HG02798 (cell line): ENCODE measurements at regions not wholly inside any gene's neighbourhood (a gene's known extent, or its start where the extent isn't known, plus 50 kb on each side); places are given as distances from the start of the nearest gene placed in this dataset.

Experiments
- ATAC-seq: cut with Tn5 transposase; IDR thresholded peaks from one replicate; pipeline ENCODE4 v1.9.1; 2021; ENCODE audit warnings: mild to moderate bottlenecking; ENCODE audit not compliant: unreplicated experiment, poor library complexity

DNA sequence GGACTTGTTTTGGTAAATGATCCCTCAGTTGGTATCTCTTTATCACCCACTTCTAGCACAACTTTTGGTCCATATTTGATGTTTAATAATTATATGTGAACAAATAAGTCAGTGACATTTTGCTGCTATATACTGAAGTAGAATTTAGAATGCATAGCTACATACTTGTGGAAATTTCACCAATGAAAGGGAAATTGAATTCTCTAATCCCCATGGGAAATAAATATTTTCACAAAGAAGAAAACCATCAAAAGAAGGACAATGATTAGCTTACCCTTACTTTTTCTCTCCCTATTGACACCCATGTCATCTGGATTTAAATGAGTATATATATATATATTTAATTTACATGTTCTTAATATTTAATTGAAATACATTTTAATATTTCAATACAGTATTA, 94.3 kb upstream of the DAB2 start:
- no peak for ATAC-seq

DNA sequence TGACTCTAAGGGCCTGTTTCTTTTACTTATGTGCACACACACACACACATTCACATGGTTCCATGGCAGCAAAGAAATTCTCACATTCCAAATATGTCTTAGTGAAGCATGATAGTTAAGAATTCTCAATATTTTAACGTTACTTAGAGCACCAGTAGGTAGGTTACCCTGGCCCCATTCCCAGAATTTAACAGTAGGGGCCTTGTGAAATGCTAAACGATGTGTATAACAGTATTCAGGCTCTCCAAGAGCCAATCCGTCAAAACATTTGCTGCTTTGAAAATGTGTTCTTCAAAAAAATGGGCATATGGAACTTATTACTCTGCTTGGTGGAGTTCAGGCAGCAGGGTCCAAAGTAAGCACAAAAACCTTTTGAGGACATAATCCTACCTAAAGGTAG, 93.7 kb upstream of the DAB2 start:
- no peak for ATAC-seq

DNA sequence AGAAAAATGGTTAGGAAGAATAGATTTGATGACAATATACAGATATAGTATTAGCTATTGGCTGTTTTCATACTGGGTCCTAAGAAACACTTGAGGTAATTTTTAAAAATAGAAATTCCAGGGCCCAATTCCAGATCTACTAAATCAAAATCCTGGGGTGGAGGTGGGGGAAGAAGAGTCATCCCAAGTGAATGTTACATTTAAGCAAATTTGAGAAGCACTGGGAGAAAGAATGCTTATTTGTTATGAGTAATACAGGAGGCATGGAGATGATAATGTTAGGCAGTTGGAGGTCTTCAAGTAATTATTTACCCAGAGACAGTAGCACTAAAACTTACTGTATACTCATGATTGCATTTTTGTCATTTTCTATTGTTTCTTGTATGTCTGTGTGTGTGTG, 93.0 kb upstream of the DAB2 start:
- no peak for ATAC-seq

DNA sequence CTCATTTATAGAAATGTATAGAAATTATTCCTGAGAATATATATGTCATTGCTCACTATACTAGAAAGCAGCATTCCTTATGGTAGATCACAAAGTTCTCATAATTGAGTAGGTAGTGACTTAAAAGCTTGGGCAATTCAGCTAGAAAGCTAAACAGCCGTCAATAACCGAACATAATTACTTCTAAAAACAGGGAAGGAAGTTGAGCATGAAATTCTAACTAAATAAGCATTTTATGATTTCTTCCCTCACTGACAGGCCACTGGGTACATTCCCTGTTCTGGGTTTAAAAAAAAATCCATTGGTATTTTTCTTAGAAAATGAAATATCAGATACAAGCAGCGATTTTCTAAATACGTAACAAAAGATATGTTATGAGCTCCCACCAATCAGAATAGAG, 91.1 kb upstream of the DAB2 start:
- no peak for ATAC-seq

DNA sequence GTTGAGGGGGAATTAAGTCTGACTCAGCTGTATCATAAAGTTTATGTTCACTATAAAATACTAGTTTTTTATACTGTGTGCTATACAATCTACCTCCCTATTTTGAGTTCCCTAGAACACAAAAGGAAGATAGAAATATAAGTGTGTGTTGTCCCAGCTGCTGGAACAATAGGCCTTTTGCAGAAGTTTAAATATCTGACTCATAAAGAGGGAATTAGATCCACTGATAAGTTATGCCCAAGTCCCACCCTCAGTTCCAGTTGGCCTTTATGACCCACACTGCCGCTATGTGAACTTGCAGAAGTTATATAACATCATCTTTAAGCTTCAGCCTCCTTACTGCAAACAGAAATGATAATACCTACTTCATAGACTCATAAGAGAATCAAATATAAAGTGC, 88.5 kb upstream of the DAB2 start:
- no peak for ATAC-seq

DNA sequence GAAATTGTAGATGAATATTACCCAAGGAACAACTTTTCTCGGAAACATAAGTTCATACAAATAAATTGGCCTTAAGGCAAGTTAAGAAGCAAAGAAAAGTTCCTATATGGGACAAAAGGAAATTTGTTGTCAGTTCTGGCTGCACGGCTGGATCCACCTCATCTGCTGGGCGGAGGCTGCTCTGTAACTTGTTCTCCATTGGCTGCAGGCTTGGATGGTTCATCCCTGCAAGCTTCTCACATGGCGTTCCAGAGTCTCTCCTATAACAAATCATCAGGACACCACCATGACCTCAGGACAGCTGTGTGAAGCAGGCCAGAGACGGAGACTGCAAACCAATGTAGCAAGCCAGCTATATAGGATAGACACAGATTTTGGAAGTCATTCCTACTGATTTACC, 81.4 kb upstream of the DAB2 start:
- ATAC-seq, result no peak

DNA sequence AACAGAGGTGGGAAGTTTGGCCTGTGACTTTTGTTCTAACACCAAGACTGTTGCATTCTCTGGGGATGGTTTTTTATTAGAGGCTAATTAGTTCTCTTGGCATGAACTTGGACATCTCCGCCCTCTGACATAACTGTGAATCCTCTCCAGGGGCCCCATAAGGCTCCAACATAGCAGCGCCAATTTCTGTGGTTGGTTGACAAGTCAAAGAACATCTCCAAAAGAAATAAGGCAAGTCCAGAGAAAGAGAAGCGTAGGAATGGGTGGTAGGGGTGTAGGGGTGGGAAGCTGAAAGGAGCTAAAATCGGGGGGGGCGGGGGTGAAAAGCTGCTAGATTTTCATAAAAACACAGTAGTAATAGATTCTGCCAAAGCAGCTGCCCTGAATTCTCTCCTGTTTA, 81.0 kb upstream of the DAB2 start:
- no peak for ATAC-seq

DNA sequence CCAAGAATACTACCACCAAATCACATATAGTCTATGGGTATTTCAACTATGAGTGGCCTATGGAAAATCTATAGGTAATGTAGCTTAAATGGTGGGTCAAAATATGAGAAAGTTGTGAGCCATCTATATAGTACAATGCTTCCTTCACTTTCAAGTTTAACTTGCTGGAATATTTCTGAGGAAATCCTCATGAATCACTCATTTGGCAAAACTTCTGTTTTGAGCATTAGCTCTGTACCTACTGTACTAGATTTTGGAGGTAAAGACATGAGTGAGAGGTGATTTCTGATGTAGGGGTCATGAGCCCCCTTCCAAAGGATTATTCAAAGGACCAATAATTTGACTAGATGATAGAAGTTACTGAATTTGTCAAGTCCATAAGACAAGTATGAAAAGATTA, 80.6 kb upstream of the DAB2 start:
- no peak for ATAC-seq

DNA sequence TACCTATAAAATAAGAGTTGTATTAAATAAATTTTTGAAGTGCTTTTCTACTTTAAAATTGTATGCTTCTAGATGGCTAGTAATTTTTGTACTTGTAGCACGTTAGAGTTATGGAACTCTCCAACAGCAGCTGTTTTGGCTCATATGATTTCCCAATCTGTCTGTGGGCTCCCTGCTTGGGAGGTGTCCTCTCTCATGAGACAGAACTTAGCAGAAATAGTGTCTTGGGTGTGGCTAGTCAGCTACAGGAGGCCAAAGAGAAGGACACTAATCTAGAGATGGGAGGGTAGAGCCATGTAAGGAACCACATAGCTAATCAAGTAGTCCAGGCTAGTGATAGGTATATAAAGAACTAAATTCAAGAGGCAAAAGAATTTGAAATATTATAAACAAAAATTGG, 78.4 kb upstream of the DAB2 start:
- ATAC-seq, result no peak

DNA sequence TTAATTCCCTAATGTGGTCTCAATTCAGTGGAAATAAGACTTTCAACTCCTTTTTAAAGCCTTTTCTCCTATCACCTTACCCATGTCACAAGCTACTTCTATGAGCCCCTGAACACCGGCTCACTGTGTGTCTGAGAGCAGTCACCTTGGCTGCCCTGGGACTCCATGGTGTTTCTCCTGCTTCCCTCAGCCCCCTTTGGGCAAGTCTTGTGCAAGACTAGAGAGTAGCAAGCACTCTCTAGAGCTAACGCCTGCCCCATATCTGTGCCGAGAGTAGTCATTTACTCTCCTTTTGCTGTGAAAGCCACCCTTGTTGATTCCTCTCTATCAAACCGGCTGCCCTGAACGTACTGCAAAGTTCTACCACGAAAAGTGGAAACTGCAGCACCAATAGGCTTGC, 77.9 kb upstream of the DAB2 start:
- ATAC-seq, result no peak

DNA sequence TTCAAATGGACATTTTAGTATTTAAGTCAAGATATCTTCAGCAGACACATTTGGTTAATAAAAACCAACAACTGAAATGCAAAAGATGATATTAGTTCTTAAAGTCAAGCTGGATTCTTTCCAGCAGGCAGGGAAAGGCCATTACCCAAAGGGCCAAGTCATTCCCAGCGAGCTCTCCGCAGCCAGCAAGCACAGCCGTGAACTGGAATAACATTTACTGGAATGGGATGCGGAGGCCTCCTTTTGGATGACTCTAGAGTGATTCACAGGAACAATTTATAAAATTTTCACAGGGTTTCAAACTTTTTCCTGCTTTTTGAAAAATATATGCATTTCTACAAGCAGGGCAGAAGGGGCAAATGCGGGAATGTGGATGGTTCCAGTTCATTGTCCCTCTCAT, 76.6 kb upstream of the DAB2 start:
- no peak for ATAC-seq

DNA sequence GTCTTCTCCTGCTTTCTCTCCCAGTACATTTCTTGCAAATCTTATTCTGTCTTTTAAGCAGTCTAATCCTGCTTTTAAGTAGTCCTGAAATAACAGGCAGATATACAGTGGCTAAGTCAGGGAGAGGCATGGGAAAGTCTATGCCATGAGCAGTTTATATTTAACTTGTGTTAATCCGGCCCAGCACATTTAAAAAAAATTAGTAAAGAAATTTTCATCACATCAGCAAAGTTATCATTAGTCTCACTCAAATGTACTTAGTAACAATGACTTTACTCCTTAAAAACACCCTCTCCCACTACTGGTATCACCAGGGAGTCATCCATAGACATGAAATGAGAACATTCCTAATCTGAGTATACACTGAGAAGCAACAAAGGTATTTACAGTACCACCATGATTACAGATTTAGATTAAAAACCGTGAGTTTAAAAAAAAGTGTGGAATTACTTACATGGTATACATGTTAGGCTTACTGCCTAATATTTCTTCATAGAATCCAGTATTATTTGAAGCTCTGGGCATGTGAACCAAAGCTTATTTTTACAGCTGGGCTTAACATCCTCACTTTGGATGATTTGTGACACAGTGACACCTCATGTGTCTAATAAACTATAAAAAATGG, 75.9 kb upstream of the DAB2 start:
- ATAC-seq, result no peak

DNA sequence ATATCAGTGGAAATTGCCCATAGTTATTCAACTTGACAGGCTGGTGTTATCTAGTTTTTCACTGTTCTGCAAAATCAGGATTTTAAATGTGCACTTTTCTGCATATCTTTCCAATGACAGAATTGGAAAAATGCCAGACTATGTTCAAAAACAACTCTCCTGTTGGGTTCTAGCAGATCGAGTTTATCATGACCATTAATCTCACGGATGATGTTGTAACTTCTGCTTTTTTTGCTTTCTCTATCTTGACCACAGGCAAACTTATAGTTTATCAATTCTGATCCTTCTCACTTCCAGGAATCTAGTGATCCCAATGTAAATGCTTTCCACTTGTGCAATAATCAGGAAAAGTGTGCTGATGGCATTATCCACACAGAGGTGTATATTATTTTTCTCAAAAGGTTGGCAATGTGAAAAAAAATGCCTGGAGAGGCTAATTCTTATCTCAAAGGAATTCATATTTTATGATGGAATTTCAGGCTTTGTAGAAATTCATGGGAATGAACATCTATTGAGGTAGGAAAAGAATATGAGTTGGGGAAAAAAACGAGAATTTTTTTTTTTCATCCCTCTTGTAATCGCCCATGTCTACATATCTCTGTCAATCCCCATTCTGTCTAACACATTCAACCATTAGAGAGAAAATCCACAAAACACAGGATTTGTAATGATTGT, 73.6 kb upstream of the DAB2 start:
- ATAC-seq, result no peak

DNA sequence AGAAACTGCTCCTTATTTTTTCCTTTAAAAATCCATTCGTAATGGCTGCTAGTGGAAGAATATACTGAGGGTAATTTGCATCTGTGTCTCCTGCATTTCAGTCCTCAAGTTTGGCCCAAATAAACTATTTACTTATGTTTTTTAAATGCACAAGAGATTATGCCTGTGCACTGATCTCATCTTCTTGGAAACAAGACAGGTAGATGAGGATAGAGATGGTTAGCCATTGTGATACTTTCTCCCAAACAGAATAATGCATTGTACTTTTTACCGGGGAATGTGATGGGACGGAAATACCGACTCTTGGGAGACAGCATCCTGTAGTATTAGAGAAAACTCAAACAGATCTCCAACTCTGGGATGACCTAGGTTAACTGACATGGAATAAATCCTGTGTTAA, 72.5 kb upstream of the DAB2 start:
- no peak for ATAC-seq

DNA sequence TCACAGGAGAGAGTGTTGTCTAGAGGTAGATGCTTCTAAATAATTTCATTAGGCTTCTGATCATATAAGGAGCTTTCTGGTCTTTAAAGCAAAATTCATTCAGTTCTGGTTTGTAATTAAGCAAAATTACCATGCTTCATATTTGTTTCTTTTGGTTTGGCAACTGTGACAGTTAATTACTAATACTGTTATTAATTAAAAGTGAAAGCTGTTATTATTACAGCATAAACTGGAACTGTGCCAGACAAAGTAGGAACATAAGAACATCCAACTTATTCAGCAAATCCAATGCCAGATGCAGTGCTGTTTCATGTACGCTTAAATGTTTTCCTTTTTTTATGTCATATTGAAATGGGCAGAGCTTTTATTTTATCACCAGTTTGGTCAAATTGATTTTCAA, 70.4 kb upstream of the DAB2 start:
- no peak for ATAC-seq

DNA sequence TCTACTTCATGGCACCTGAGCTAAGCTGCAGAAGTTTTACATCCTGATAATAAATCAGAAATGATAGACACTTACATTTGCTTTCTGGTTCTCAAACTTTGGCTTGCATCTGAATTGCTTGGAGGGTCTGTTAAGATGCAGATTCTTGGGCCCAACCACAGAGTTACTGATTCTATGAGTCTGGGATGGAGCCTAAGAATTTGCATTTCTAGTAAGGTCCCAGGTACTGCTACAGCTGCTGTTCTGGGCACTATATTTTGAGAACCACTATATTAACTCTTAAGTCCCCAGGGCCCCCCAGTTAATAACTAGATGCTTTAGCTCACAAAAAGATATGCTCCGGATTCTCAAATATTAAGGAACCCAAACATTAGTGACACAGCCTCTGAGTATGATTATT, 69.8 kb upstream of the DAB2 start:
- no peak for ATAC-seq

DNA sequence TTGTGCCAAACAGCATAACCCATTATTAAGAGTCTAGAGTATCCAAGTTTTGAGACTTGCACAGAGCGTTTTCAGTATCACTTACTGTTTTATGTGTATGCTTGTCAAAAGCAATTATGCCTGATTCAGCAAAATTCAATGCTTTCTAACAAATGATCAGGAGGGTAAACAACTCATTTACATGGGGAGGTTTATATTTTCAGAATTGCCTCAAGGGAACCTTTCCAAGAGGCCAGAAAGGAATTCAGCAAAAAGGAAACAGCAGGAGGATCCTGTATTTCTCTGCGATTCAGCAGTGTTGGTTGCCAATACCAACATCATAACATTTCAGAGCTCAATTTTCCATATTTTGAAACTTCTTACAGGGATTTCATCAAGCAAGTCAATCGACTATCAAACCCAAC, 69.3 kb upstream of the DAB2 start:
- no peak for ATAC-seq

DNA sequence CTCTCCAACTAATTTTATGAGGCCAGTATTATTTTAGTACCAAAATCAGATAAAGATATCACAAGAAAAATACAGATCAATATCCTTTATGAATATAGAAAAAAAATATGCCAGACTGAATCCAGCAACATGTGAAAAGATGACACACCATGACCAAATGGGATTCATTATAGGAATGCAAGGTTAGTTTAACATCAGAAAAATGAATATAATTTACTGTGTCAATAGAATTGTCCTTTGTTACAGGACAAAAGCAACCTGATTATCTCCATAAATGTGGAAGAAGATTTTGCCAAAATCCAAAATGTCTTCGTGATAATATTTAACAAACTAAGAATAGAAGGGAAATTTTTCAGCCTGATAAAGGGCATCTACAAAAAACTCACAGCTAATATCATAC, 66.4 kb upstream of the DAB2 start:
- ATAC-seq, result no peak

DNA sequence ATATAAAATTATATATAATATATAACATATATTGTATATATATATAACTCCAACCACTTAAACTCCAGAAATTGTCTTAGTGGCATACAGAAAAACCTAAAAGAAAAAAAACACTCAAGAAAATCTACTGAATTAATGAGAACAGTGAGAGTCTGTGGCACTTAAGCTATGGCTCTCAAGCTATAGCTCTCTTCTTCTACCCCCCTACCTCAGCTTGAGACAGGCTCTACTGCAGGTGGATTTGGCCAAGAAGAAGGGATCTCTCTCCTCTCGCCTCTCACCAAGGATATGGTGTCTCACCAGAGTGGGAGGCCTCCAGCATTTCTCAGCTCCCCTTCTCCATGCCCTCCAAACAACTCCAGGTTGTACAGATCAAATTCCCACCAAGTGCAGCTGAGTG, 64.5 kb upstream of the DAB2 start:
- ATAC-seq, result no peak

DNA sequence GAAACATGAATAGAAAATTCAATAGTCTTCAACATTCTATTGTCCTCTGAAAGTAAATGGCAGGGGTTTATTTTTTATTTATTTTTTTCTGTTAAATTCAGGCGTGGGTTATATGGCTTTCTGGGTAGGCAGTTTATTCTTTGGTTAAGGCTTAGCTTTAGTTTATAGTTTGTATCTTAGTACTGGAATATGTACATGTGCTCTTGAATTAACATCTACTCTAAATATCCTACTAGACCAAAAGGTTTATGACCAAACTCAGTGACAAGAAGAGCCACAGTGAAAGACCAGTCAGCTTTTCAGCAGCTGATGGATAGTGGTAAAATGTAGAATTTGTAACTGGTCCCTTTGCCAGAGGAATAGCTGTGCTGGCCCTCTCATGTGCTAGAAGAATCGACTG, 62.0 kb upstream of the DAB2 start:
- ATAC-seq, result no peak

DNA sequence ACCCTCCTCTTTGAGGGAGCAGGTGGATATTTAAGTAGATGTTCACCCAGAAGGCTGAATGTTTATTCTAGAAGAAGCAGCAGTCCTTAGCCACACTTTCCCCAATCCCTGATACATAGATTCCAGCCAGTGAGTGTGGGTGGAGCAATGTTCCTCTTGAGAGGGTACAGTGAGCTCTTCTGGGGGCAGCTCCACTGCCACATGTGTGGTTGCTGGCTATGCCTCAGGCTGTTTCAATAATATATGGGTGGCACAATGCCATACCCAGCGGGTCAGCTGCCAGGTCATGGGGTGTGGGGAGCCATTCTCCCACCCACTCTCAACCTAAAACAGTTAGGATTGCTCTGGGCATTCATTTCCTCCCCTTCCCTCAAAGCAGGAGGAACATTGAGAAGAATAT, 61.6 kb upstream of the DAB2 start:
- ATAC-seq, result no peak

DNA sequence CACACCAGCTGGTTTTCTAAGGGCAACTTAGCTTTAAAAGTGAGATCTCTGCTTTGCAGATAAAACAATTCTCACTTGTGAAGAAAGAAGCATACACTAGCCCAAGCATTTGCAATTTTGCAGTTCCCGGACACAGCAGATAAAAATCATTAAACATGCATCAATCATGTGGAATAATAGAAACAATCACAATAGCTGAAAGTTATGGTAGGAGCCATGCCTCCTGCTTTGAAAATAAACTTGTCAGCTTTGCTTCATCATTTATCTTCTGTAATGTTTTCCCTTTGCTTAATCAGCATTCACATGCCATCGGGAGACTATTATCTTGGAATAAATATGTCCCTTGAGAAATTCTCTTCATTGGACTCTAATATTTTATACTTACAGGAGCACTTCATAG, 60.3 kb upstream of the DAB2 start:
- ATAC-seq, result no peak

DNA sequence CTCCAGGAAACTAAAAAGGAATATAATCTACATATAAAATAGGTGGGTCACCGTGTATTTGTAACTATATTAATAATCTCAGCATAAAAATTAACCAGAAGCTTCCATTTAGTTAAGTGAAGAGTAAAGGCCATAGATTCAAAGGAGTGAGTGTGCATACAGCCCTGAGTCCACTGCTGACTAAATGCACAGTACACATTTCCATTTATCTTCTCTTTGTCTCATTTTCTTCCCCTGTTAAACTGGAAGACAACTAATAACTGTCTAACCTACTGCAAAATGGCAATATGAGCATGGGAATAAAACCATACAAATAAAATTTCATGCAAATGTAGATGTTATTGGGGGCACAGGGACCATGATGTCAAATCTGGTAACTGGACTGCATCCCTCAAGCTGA, 59.9 kb upstream of the DAB2 start:
- ATAC-seq, result no peak
